OCI-LY1 (cell line): ENCODE measurements at regions not wholly inside any gene's neighbourhood (a gene's known extent, or its start where the extent isn't known, plus 50 kb on each side); places are given as distances from the start of the nearest gene placed in this dataset.

ENCODE experiments used
- CTCF ChIP-seq: fragments of 200-600 bp; sonication (generic), shearing (Covaris generic); IDR thresholded peaks from 2 replicates; pipeline ENCODE4 v1.5.1; 2017; ENCODE audit warnings: mild to moderate bottlenecking, antibody characterized with exemption, low read length, moderate library complexity, mixed read lengths
- EZH2 ChIP-seq: fragments of 200-600 bp; sonication (generic), shearing (Covaris generic); IDR thresholded peaks from 2 replicates; pipeline ENCODE4 v1.8.0; 2017; ENCODE audit warnings: borderline replicate concordance, mixed run types, mild to moderate bottlenecking, antibody characterized with exemption, low read length, moderate library complexity, mixed read lengths

GRCh38 chr20:22684763-22685443 lies 100.5 kb upstream of the FOXA2 start:
- no peak for TF ChIP-seq CTCF
- TF ChIP-seq EZH2: no peak
